Parathyroid adenoma (tissue), 2 donors: ENCODE measurements at regions not wholly inside any gene's neighbourhood (a gene's known extent, or its start where the extent isn't known, plus 50 kb on each side); places are given as distances from the start of the nearest gene placed in this dataset.

Experiments used
- H2AFZ ChIP-seq: fragments of 300-600 bp; sonication (generic); one replicate; pipeline ENCODE4 v1.7.0; 2017; ENCODE audit warnings: antibody characterized with exemption, mild to moderate bottlenecking
- H3K27ac ChIP-seq: fragments of 300-600 bp; sonication (generic); one replicate; pipeline ENCODE4 v1.7.0; 2017
- H3K27me3 ChIP-seq: fragments of 300-600 bp; sonication (generic); one replicate; pipeline ENCODE4 v1.7.0; 2017; ENCODE audit warnings: low read length; ENCODE audit not compliant: control insufficient read depth, insufficient read depth
- H3K36me3 ChIP-seq: fragments of 300-600 bp; sonication (generic); one replicate; pipeline ENCODE4 v1.7.0; 2017; ENCODE audit warnings: low read length; ENCODE audit not compliant: control insufficient read depth, insufficient read depth
- H3K4me1 ChIP-seq: fragments of 300-600 bp; sonication (generic); one replicate; pipeline ENCODE4 v1.7.0; 2017; ENCODE audit warnings: control low read depth
- H3K4me2 ChIP-seq: fragments of 300-600 bp; sonication (generic); one replicate; pipeline ENCODE4 v1.7.0; 2017; ENCODE audit warnings: low read length
- H3K4me3 ChIP-seq: fragments of 300-600 bp; sonication (generic); one replicate; pipeline ENCODE4 v1.7.0; 2017; ENCODE audit warnings: low read depth, low read length
- H3K79me2 ChIP-seq: fragments of 300-600 bp; sonication (generic); one replicate; pipeline ENCODE4 v1.7.0; 2017; ENCODE audit warnings: control low read depth
- H3K9ac ChIP-seq: fragments of 300-600 bp; sonication (generic); one replicate; pipeline ENCODE4 v1.7.0; 2017; ENCODE audit warnings: mild to moderate bottlenecking
- H3K9me3 ChIP-seq: fragments of 300-600 bp; sonication (generic); one replicate; pipeline ENCODE4 v1.7.0; 2017; ENCODE audit warnings: low read length; ENCODE audit not compliant: control insufficient read depth
- CTCF ChIP-seq: fragments of 300-600 bp; sonication (generic); IDR thresholded peaks from one replicate; pipeline ENCODE4 v1.7.0; 2017; ENCODE audit warnings: antibody characterized with exemption, mild to moderate bottlenecking
- donor health status: primary hyperparathyroidism.

DNA sequence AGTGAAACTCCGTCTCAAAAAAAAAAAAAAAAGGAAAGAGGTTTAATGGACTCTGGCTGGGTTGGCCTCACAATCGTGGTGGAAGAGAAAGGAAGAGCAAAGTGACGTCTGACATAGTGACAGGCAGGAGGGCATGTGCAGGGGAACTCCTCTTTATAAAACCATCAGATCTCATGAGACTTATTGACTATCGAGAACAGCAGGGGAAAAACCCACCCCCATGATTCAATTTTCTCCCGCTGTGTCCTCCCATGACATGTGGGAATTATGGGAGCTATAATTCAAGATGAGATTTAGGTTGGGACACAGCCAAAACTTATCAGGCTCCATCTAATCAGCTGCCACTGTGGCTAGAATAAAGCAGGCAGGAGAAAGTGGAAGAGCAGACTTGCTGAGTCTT is 610.4 kb upstream of the NUDT12 start:
- H2AFZ ChIP-seq = no peak overlapping the region
- no peaks in the 10 kb centered on the region for H3K27me3 ChIP-seq
- H3K79me2 ChIP-seq = no peaks in the 10 kb centered on the region
- no peaks in the 10 kb centered on the region for H3K36me3 ChIP-seq
- no peak for TF ChIP-seq CTCF
- no peak overlapping the region for H3K9ac ChIP-seq
- H3K4me2 ChIP-seq = no peak overlapping the region
- no peak overlapping the region for H3K27ac ChIP-seq
- no peak overlapping the region for H3K4me3 ChIP-seq
- H3K4me1 ChIP-seq = no peaks in the 10 kb centered on the region
- H3K9me3 ChIP-seq = no peaks in the 10 kb centered on the region

DNA sequence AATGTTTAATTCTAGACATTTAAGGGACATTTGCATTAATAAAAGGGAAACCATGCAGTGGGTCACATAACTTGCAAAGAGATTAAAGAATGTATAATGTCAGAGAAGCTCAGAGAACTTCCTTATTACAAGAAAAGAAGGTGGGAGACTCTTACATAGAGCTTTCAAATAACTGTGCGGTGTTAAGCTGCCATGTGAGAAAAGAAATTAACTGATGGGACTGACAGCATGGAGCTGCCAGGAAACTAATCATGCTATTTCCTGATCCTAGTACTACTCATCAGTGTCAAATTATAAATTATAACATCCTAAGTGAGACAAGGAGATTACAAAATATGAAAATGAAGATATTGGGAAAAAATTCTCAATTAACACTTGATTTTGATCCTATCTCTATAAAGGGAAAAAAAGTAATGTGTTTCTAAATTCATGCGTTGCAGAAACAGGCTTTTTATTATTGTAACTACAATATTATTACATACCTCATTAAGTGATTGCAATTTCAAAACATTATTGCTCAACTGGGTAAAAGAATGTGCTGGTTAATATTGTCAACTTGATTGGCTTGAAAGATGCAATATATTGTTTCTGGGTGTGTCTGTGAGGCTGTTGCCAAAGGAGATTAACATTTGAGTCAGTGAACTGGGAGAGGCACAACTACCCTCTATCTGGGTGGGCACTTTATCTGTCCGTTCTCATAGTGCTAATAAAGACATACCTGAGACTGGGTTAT is 609.5 kb upstream of the NUDT12 start:
- Histone ChIP-seq H3K9ac (no peak overlapping the region), H3K36me3 (no peaks in the 10 kb centered on the region), H3K4me1 (no peaks in the 10 kb centered on the region), H3K9me3 (no peaks in the 10 kb centered on the region), H3K79me2 (no peaks in the 10 kb centered on the region), H3K27ac (no peak overlapping the region), H3K27me3 (no peaks in the 10 kb centered on the region), H3K4me2 (no peak overlapping the region), H3K4me3 (no peak overlapping the region), H2AFZ (no peak overlapping the region)
- TF ChIP-seq CTCF = no peak

GRCh38 chr5:104170926-104171325 is 608.3 kb upstream of the NUDT12 start:
- Histone ChIP-seq H3K4me3 (no peak overlapping the region), H3K9ac (no peak overlapping the region), H3K4me1 (no peaks in the 10 kb centered on the region), H3K27me3 (no peaks in the 10 kb centered on the region), H2AFZ (no peak overlapping the region), H3K79me2 (no peaks in the 10 kb centered on the region), H3K4me2 (no peak overlapping the region), H3K36me3 (no peaks in the 10 kb centered on the region), H3K27ac (no peak overlapping the region), H3K9me3 (no peaks in the 10 kb centered on the region)
- TF ChIP-seq CTCF = no peak

GRCh38 chr5:104146652-104147051 is 584.1 kb upstream of the NUDT12 start:
- no peak for TF ChIP-seq CTCF
- Histone ChIP-seq H3K9me3 (no peaks in the 10 kb centered on the region), H3K4me2 (no peak overlapping the region), H3K79me2 (no peaks in the 10 kb centered on the region), H3K27me3 (no peaks in the 10 kb centered on the region), H3K36me3 (no peaks in the 10 kb centered on the region), H3K4me3 (no peak overlapping the region), H3K9ac (no peak overlapping the region), H3K4me1 (no peaks in the 10 kb centered on the region), H3K27ac (no peak overlapping the region), H2AFZ (no peak overlapping the region)

DNA sequence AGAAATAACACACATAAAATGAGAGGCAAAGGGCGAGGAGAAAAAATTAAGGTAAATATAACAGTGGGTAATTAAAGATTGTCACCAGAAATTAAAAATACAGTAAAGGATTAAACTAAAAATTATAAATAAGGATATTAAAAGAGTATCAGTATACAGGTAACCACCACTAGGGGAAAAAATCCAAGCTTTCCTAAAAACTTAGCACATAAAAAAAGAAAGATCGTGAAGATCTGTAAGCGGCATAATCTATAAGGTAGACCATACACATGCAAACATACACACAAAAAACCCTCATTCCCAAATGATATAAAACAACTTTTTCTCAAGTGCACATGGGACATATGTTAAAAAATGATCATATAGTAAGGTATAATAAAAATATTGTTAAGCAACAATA is 577.3 kb upstream of the NUDT12 start:
- Histone ChIP-seq H2AFZ (no peak overlapping the region), H3K4me3 (no peak overlapping the region), H3K27ac (no peak overlapping the region), H3K4me1 (no peaks in the 10 kb centered on the region), H3K9me3 (no peaks in the 10 kb centered on the region), H3K9ac (no peak overlapping the region), H3K4me2 (no peak overlapping the region), H3K79me2 (no peaks in the 10 kb centered on the region), H3K36me3 (no peaks in the 10 kb centered on the region), H3K27me3 (no peaks in the 10 kb centered on the region)
- no peak for TF ChIP-seq CTCF
